GM23248 (cell line): ENCODE measurements at regions not wholly inside any gene's neighbourhood (a gene's known extent, or its start where the extent isn't known, plus 50 kb on each side); places are given as distances from the start of the nearest gene placed in this dataset.

Experiments used
- EZH2 ChIP-seq: fragments of 200-600 bp; sonication (generic); IDR thresholded peaks from 2 replicates; pipeline ENCODE4 v1.6.1; 2018; ENCODE audit warnings: antibody characterized with exemption, mild to moderate bottlenecking; ENCODE audit not compliant: insufficient read depth, poor library complexity, severe bottlenecking
- EZH2phosphoT487 ChIP-seq: fragments of 200-600 bp; sonication (generic); IDR thresholded peaks from 2 replicates; pipeline ENCODE4 v1.6.1; 2018; ENCODE audit warnings: antibody characterized with exemption, moderate library complexity, mild to moderate bottlenecking, low read depth; ENCODE audit not compliant: insufficient read depth

DNA sequence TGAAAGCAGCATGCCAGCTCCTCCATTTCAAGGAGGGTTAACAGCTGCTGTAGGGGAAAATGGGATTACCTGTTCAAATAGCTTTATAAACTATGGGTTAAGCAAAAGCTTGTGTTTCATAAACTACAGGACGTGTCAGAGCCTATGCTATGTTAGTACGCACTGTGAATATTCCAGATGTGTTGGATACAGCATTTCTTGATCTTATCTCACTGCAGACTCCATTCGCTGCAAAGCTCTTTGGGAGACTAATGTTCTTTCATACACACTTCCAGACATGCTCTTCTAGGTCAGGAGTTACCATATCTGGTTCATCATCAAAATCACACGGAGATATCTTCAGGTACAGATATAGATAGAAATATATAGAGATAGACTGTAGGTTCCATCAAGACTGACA lies 281.2 kb upstream of the FAM241A start:
- TF ChIP-seq EZH2phosphoT487 = no peak
- TF ChIP-seq EZH2 = no peak
